ENCODE measurements at regions not wholly inside any gene's neighbourhood (a gene's known extent, or its start where the extent isn't known, plus 50 kb on each side); places are given as distances from the start of the nearest gene placed in this dataset.

- H3K27me3 ChIP-seq (replicated peaks in 1 of 2; ENCODE audit: control insufficient read depth in 2 of 2, insufficient read depth in 2 of 2, low read length in 1 of 2) = no peaks in the 10 kb centered on the region; a peak in 1 of 4 replicates
- ChIA-PET SMC1A (ENCODE audit: uncharacterized antibody, unreplicated experiment) (no interaction called here), POLR2A (interaction anchor here (0.6 to 0.7 kb wide), 2 partner anchors 43 to 1070 kb away, joined by 3 to 5 read pairs; no protein-coding TSS in a partner anchor), CTCF (no interaction called here), RAD21 (ENCODE audit: unreplicated experiment) (no interaction called here)
- FAIRE-seq (no peak), ATAC-seq (no peak), DNase-seq (ENCODE audit: low read depth, low spot score) (no peak)
- in situ Hi-C loops (cut with MboI) (no loop called here), intact Hi-C loops (cut with micrococcal nuclease; ENCODE audit: unreplicated experiment) (no loop called here)
- no peaks in the 10 kb centered on the region for H3K4me1 ChIP-seq (ENCODE audit: control insufficient read depth, insufficient read depth, low read length)
- H3K4me2 ChIP-seq (ENCODE audit: control insufficient read depth, insufficient read depth) = no peak overlapping the region
- no TSS peak for BruUV-seq (replicated peaks)
- 89% methylated on average over 5 of the region's 5 CpGs for WGBS (ENCODE audit: insufficient coverage, insufficient replicate concordance, low lambda C conversion rate, missing lambda C conversion rate)
- H3K4me3 ChIP-seq = no peak overlapping the region
- no peaks in the 10 kb centered on the region for H3K79me2 ChIP-seq (ENCODE audit: control insufficient read depth, insufficient read depth, low read length)
- no peaks in the 10 kb centered on the region for H4K20me1 ChIP-seq (ENCODE audit: control insufficient read depth, insufficient read depth)
- no peaks in the 10 kb centered on the region for H3K36me3 ChIP-seq (ENCODE audit: control insufficient read depth in 2 of 2, insufficient read depth in 2 of 2, low read length in 1 of 2)
- no peak overlapping the region for H3K27ac ChIP-seq (ENCODE audit: control insufficient read depth, insufficient read depth)
- H2AFZ ChIP-seq (ENCODE audit: control insufficient read depth, low read depth, low read length) = no peak overlapping the region
- no peak overlapping the region for H3K9ac ChIP-seq (ENCODE audit: control insufficient read depth, insufficient read depth, low read length)
- no peaks in the 10 kb centered on the region for H3K9me3 ChIP-seq (replicated peaks; ENCODE audit: control insufficient read depth, insufficient read depth, low read length)
- no peak for TF ChIP-seq ZNF24 (IDR thresholded peaks at IDR 0.05)
- no peak for TF ChIP-seq ELK1 (IDR thresholded peaks at IDR 0.05; ENCODE audit: low read depth, low read length)
- TF ChIP-seq SKIL (IDR thresholded peaks at IDR 0.05; ENCODE audit: low read depth, poor library complexity, severe bottlenecking) = no peak
- TF ChIP-seq GABPA (IDR thresholded peaks at IDR 0.05; ENCODE audit: low read depth) = no peak
- TF ChIP-seq NFYB (IDR thresholded peaks at IDR 0.05; ENCODE audit: insufficient read depth, low read depth, low read length) = no peak
- TF ChIP-seq CEBPZ (IDR thresholded peaks at IDR 0.05; ENCODE audit: low read depth, low read length) = no peak
- TF ChIP-seq STAT1 (conservative IDR thresholded peaks at IDR 0.05) = no peak
- TF ChIP-seq JUNB (IDR thresholded peaks at IDR 0.05) = no peak
- TF ChIP-seq ZNF207 (IDR thresholded peaks at IDR 0.05; ENCODE audit: borderline replicate concordance) = no peak
- no peak for TF ChIP-seq NR2F1 (conservative IDR thresholded peaks at IDR 0.05)
- TF ChIP-seq SREBF2 (IDR thresholded peaks at IDR 0.05; ENCODE audit: low read length) = no peak
- no peak for TF ChIP-seq ZSCAN29 (IDR thresholded peaks at IDR 0.05)
- TF ChIP-seq CHD4 (IDR thresholded peaks at IDR 0.05) = no peak
- TF ChIP-seq NFIC (IDR thresholded peaks at IDR 0.05; ENCODE audit: low read depth, low read length) = no peak
- TF ChIP-seq ZBTB40 (IDR thresholded peaks at IDR 0.05; ENCODE audit: borderline replicate concordance) = no peak
Measured at GRCh38 chr1:62385923-62386322, 50.9 kb upstream of the USP1 start.
